ENCODE measurements at regions not wholly inside any gene's neighbourhood (a gene's known extent, or its start where the extent isn't known, plus 50 kb on each side); places are given as distances from the start of the nearest gene placed in this dataset.
A peak's percentile ranks its signal among the peaks of the same experiment; 100 is the strongest.

- peak in 1 of 2 donors; percentile 21 for DNase-seq
- peak; percentile 59 to 80 (median 65) for ATAC-seq
- Histone ChIP-seq H3K27ac (no peak overlapping the region), H3K4me1 (peaks cover 16% of the 10 kb centered on the region), H3K27me3 (ENCODE audit: insufficient read depth in 3 of 3, low read length in 2 of 3) (no peaks in the 10 kb centered on the region), H3K36me3 (ENCODE audit: insufficient read depth in 1 of 2, low read depth in 1 of 2) (no peaks in the 10 kb centered on the region), H3K9me3 (no peaks in the 10 kb centered on the region), H3K4me3 (no peak overlapping the region)
- intact Hi-C loops (cut with DNase I), result no loop called here
- TF ChIP-seq, protein P1, sequence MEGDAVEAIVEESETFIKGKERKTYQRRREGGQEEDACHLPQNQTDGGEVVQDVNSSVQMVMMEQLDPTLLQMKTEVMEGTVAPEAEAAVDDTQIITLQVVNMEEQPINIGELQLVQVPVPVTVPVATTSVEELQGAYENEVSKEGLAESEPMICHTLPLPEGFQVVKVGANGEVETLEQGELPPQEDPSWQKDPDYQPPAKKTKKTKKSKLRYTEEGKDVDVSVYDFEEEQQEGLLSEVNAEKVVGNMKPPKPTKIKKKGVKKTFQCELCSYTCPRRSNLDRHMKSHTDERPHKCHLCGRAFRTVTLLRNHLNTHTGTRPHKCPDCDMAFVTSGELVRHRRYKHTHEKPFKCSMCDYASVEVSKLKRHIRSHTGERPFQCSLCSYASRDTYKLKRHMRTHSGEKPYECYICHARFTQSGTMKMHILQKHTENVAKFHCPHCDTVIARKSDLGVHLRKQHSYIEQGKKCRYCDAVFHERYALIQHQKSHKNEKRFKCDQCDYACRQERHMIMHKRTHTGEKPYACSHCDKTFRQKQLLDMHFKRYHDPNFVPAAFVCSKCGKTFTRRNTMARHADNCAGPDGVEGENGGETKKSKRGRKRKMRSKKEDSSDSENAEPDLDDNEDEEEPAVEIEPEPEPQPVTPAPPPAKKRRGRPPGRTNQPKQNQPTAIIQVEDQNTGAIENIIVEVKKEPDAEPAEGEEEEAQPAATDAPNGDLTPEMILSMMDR (IDR thresholded peaks at IDR 0.05), result no peak
- WGBS, 3 donors, result 39 to 56% (median 45%) methylated on average over 8 of the region's 8 CpGs
Measured at GRCh38 chr2:217277646-217278398, 418.0 kb upstream of the TNP1 start.

- intact Hi-C loops (cut with DNase I), result no loop called here
- Histone ChIP-seq H3K4me3 (no peak overlapping the region), H3K9me3 (no peaks in the 10 kb centered on the region), H3K27ac (no peak overlapping the region), H3K4me1 (peaks cover 20% of the 10 kb centered on the region), H3K27me3 (ENCODE audit: insufficient read depth in 3 of 3, low read length in 2 of 3) (no peaks in the 10 kb centered on the region), H3K36me3 (ENCODE audit: insufficient read depth in 1 of 2, low read depth in 1 of 2) (no peaks in the 10 kb centered on the region)
- DNase-seq (no peak), ATAC-seq (no peak)
- TF ChIP-seq, protein P1 (IDR thresholded peaks at IDR 0.05), result no peak
- WGBS, 3 donors, result 92 to 98% (median 95%) methylated on average over 4 of the region's 4 CpGs
Measured at GRCh38 chr2:217276433-217276832, 416.6 kb upstream of the TNP1 start.

DNA sequence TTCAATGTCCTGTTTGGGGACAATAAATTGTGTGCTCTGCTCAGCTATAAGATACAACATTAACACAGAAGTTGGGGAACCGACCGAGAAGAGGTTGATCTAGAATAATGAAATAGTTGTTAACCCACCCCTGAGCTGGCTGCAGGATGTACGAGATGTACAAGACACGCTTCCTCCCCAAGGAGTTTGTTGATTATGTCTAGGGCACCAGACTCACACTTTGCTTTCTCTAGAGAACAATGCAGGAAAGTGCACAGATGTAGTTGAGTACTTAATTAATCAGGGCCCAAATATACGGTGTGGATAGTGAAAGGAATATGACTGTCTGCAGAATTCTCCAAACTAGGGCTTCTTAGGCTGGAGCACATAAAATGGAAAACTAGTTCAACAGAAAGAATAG, 415.2 kb upstream of the TNP1 start:
- Histone ChIP-seq H3K27ac (no peak overlapping the region), H3K27me3 (ENCODE audit: insufficient read depth in 3 of 3, low read length in 2 of 3) (no peaks in the 10 kb centered on the region), H3K9me3 (no peaks in the 10 kb centered on the region), H3K36me3 (ENCODE audit: insufficient read depth in 1 of 2, low read depth in 1 of 2) (no peaks in the 10 kb centered on the region), H3K4me1 (peaks cover 20% of the 10 kb centered on the region), H3K4me3 (no peak overlapping the region)
- TF ChIP-seq, protein P1 (IDR thresholded peaks at IDR 0.05), result no peak
- WGBS, 3 donors, result 64 to 72% (median 71%) methylated on average over 5 of the region's 5 CpGs
- DNase-seq (no peak), ATAC-seq (no peak)
- intact Hi-C loops (cut with DNase I), result no loop called here

- H3K9me3 ChIP-seq, result no peaks in the 10 kb centered on the region
- TF ChIP-seq, protein P1 (IDR thresholded peaks at IDR 0.05), result no peak
- no peak for DNase-seq
- H3K4me3 ChIP-seq, result no peak overlapping the region
- H3K36me3 ChIP-seq (ENCODE audit: insufficient read depth in 1 of 2, low read depth in 1 of 2), result no peaks in the 10 kb centered on the region
- peaks cover 19% of the 10 kb centered on the region for H3K4me1 ChIP-seq
- 62 to 67% (median 64%) methylated on average over 4 of the region's 4 CpGs for WGBS, 3 donors
- no peak for ATAC-seq
- H3K27ac ChIP-seq, result no peak overlapping the region
- intact Hi-C loops (cut with DNase I), result no loop called here
- H3K27me3 ChIP-seq (ENCODE audit: insufficient read depth in 3 of 3, low read length in 2 of 3), result no peaks in the 10 kb centered on the region
Measured at GRCh38 chr2:217274578-217274977, 414.7 kb upstream of the TNP1 start.

DNA sequence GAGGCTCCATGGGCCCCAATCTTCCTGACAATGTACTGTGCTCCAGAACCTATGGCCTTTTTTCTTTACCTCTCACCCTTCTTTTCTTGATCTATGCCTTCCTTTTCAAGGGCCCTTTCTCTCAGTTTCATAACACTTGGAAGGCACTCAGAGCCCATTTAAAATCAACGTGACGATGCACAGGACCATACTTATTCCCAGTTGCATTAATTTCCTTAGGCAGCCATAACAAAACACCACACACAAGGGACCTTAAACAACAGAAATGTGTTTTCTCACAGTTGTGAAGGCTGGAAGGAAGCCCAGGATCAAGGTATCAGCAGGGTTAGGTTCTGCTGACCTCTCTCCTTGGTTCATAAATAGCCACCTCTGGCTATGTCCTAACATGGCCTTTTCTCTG, 414.0 kb upstream of the TNP1 start:
- 29 to 61% (median 35%) methylated on average over 2 of the region's 2 CpGs for WGBS, 3 donors
- Histone ChIP-seq H3K27ac (no peak overlapping the region), H3K4me3 (no peak overlapping the region), H3K9me3 (no peaks in the 10 kb centered on the region), H3K27me3 (ENCODE audit: insufficient read depth in 3 of 3, low read length in 2 of 3) (no peaks in the 10 kb centered on the region), H3K36me3 (ENCODE audit: insufficient read depth in 1 of 2, low read depth in 1 of 2) (no peaks in the 10 kb centered on the region), H3K4me1 (peaks cover 14% of the 10 kb centered on the region)
- DNase-seq (no peak), ATAC-seq (no peak)
- TF ChIP-seq, protein P1 (IDR thresholded peaks at IDR 0.05), result no peak
- intact Hi-C loops (cut with DNase I), result no loop called here

Measured in psoas muscle (tissue), 7 donors.